NCI-H460 (cell line): ENCODE measurements at regions not wholly inside any gene's neighbourhood (a gene's known extent, or its start where the extent isn't known, plus 50 kb on each side); places are given as distances from the start of the nearest gene placed in this dataset.
A peak's percentile ranks its signal among the peaks of the same experiment; 100 is the strongest.
"Not testable (repeated sequence)": the region's sequence is repeated elsewhere in the genome, so short reads cannot be mapped to it uniquely, and the experiment has no call there.

Experiments used
- DNase-seq: peaks from one replicate; pipeline ENCODE4 v3.0.0-alpha.2; 2016; ENCODE audit warnings: low read depth; ENCODE audit errors: extremely low read depth

- DNase-seq = no peak
These were observed 63.4 kb upstream of the RNF38 start for GRCh38 chr9:36463467-36463866.

DNA sequence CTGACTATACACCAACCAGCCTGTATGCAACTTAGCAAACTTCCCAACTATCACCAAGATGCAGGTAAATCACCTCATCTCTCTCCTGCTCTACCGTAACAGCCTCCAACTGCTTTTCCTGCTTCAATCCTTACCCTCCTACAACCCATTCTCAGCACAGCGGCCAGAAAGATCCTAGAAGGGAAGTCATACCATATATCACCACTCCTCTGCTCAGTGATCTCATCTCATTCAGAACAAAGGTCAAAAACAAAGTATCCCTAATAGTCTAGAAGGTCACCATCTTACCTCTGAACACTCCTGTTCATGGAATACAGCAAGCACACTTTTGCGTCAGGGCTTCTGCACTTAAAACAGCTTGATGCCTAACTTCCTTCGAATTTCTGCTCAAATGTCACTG is 62.2 kb upstream of the RNF38 start:
- no peak for DNase-seq

DNA sequence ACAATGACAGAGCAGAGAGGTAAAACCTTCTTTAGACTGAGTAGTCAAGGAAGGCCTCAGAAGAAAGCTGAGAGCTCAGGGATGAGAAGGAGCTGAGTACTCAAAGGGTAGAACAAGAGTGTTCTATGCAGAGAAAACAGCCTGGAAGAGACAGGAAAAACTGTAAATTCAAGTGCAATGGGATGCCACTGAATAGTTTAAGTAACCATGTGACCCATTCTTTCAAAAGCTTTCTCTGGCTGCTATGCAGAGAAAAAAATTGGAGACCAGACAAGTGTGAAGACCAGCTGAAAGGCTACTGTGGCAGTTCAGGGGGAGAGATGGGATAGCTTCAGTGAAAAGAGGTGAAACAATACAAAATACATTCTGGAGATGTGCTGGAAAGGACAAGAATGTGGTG is 61.3 kb upstream of the RNF38 start:
- DNase-seq = no peak

GRCh38 chr9:36458430-36458915 is 58.4 kb upstream of the RNF38 start:
- DNase-seq = not testable (repeated sequence)

DNA sequence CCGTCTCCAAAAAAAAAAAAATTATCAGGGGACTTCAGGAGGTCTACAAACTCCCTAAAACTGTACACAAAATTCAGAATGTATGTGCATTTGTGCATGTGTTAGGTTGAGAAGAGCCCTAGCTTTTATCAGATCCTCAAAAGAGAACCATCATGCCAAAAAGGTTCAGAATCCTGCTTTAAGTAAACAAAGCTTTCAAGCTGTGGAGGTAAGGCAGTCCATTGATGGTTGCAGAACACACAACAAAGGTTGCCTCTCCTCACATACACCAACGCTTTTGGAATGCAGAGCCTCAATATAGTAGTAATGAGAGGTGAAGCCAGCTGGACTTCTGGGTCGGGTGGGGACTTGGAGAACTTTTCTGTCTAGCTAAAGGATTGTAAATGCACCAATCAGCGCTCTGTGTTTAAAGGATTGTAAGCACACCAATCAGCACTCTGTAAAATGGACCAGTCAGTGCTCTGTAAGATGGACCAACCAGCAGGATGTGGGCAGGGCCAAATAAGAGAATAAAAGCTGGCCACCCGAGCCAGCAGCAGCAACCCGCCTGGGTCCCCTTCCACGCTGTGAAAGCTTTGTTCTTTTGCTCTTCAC is 57.9 kb upstream of the RNF38 start:
- DNase-seq = no peak

GRCh38 chr9:36456480-36457065 is 56.5 kb upstream of the RNF38 start:
- DNase-seq = no peak

GRCh38 chr9:36451949-36452348 is 51.9 kb upstream of the RNF38 start:
- DNase-seq = no peak

- DNase-seq = peak; percentile 40
These were observed 50.2 kb upstream of the RNF38 start for GRCh38 chr9:36450110-36450732.
